Lower leg skin (tissue), 3 donors: ENCODE measurements at regions not wholly inside any gene's neighbourhood (a gene's known extent, or its start where the extent isn't known, plus 50 kb on each side); places are given as distances from the start of the nearest gene placed in this dataset.

ENCODE experiments used
- CTCF ChIP-seq, 3 donors: fragments of 450-650 bp; IDR thresholded peaks; one replicate each; pipeline ENCODE4 v1.5.1; 2016; ENCODE audit warnings: antibody characterized with exemption in 3 of 3, mild to moderate bottlenecking in 3 of 3, moderate library complexity in 2 of 3
- POLR2A ChIP-seq, 2 donors: fragments of 450-650 bp; IDR thresholded peaks; one replicate each; pipeline ENCODE4 v1.6.1; 2016 to 2017; ENCODE audit warnings: antibody characterized with exemption in 2 of 2, mild to moderate bottlenecking in 1 of 2, moderate library complexity in 1 of 2

GRCh38 chr3:160090653-160091052 lies 102.0 kb downstream of the IL12A start:
- no peak for TF ChIP-seq CTCF (IDR thresholded peaks at IDR 0.05)
- no peak for TF ChIP-seq POLR2A (IDR thresholded peaks at IDR 0.05)
